HG03139 (cell line): ENCODE measurements at regions not wholly inside any gene's neighbourhood (a gene's known extent, or its start where the extent isn't known, plus 50 kb on each side); places are given as distances from the start of the nearest gene placed in this dataset.
"Not testable (repeated sequence)": the region's sequence is repeated elsewhere in the genome, so short reads cannot be mapped to it uniquely, and the experiment has no call there.

Experiments used
- ATAC-seq: cut with Tn5 transposase; IDR thresholded peaks from one replicate; pipeline ENCODE4 v1.9.1; 2021; ENCODE audit not compliant: unreplicated experiment

- no peak for ATAC-seq
Measured at GRCh38 chr1:10910681-10911489, 101.6 kb upstream of the TARDBP start.

DNA sequence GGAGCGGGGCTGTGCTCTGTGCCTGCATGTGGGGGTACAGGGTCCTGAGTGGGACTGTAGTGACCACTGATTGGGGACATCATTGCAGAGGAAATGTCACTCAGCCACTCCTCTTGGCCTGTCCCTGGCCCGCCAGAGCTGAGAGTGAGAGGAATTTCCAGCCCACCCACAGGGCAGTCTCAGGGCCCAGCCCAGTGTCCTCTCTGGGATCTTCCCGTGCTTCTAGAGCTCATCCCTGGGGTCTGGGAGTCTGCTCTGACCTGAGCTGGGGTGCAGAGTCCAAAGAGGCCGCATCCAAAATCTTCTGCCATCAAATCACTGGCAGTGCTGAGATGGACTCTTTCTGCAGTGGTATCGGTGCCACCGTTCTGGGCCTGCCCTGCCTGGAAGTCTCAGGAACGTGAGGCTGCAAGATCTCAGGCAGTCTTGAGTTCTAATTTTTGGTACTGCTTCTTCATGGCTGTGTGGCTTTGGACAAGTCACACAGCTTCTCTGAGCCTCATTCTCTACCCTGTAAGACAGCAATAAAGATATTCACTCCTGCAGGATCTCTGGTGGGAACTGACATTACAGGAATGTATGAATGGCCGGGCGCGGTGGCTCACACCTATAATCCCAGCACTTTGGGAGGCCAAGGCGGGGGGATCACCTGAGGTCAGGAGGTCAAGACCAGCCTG lies 100.8 kb upstream of the TARDBP start:
- no peak for ATAC-seq

- no peak for ATAC-seq
Measured at GRCh38 chr1:10912441-10912840, 100.0 kb upstream of the TARDBP start.

- ATAC-seq = no peak
Measured at GRCh38 chr1:10914056-10914455, 98.4 kb upstream of the TARDBP start.

DNA sequence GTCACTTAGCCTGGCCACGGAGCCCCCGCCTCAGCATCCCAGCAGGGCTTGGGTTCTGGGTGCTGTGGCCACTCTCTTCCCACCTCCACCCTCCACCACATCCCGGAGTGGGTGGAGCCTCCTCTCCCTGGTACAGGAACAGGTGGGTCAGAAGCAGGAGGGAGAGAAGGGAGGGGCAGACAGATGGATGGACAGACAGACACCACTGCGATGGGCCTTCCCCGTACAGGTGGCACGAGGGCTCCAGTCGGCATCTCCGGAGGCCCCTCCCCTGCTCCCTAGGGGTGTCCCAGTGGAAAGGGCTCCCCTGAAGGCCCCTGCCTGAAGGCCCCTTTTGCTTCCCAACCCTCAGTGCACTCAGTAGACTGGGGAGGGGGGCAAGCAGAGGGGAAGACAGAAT lies 96.9 kb upstream of the TARDBP start:
- ATAC-seq = no peak

- no peak for ATAC-seq
Measured at GRCh38 chr1:10916311-10916710, 96.1 kb upstream of the TARDBP start.

GRCh38 chr1:10916991-10917390 lies 95.5 kb upstream of the TARDBP start:
- no peak for ATAC-seq

DNA sequence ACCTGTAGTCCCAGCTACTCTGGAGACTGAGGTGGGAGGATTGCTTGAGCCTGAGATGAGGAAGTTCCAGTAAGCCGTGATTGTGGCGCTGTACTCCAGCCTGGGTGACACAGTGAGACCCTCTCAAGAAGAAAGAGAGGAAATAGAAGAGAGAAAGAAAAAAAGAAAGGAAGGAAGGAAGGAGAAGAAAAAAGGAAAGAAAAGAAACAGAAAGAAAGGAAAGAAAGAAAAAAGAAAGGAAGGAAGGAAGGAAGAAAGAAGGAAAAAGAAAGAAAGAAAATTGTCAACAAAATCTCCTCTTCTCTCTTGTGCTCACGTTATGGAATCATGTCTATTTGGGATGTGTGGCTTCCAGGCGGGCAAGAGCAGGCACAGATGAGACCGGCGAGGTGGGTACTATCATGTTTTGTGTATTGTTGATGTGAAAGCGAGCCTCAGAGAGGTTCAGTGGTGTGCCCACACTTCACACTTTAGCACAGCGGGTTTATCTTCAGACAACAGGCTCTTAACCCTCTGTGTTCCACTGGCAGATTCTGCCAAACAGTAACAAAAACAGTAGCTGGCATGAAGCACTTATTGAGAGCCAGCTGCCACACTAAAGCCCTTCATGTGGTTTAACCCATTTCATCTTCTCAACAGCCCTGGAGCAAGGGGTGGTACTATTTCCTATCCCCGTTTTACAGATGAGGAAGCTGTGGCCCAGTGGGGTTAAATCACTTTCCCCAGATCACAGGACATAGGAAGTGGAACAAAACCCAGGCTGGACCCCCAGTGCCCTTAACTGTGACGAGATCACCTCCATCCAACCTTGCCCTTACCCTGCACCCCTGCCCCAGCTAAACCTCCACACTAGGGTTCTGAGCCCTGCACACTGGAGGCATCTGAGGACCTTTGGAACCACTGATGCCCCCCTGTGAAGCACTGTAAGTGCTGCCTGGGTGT lies 94.7 kb upstream of the TARDBP start:
- ATAC-seq = no peak

GRCh38 chr1:10918531-10918930 lies 93.9 kb upstream of the TARDBP start:
- no peak for ATAC-seq

DNA sequence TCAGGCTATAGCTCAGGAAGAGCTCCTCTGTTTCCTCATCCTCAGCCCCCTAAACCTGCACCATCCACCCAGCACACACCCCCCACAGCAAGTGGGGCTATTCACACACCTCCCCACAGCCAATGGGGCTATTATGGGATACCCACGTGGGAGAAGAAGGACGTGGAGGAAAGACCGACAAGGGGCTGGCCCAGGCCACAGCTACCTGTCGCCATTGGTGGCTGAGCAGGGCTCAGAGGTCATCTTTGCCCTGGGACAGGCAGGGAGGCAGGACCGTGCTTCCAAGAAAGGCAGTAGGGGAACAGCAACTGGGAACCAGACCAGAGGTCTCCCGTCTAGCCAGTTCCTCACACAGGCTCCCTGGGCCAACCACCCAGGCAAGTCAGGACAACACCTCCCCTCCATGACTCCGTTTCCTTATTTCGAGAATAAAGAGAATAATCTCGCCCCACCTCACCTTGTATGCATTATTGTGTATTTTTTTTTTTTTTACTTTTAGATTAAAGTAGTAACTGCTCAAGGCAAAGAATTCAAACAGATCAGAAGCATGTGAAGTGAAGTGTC lies 92.3 kb upstream of the TARDBP start:
- ATAC-seq = no peak

DNA sequence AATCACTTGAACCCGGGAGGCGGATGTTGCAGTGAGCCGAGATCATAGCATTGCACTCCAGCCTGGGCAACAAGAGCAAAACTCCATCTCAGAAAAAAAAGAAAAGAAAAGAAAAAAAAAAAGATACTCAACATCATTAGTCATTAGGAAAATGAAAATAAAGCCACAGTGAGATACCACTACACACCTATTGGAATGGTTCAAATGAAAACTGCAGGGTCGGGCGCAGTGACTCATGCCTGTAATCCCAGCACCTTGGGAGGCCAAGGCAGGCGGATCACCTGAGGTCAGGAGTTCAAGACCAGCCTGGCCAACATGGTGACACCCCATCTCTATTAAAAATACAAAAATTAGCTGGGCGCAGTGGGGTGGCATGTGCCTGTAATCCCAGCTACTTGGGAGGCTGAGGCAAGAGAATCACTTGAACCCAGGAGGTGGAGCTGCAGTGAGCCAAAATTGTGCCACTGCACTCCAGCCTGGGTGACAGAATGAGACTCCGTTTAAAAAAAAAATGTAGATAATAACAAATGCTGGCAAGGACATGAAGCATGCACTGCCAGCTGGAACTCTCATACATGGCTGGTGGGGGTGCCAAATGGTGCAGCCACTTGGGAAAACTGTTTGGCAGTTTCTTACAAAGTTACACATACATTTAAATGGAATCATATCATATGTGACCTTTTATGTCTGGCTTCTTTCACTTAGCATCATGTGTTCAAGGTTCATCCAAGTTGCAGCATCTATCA lies 90.0 kb upstream of the TARDBP start:
- ATAC-seq = not testable (repeated sequence)

GRCh38 chr1:10924030-10924429 lies 88.4 kb upstream of the TARDBP start:
- ATAC-seq = no peak

DNA sequence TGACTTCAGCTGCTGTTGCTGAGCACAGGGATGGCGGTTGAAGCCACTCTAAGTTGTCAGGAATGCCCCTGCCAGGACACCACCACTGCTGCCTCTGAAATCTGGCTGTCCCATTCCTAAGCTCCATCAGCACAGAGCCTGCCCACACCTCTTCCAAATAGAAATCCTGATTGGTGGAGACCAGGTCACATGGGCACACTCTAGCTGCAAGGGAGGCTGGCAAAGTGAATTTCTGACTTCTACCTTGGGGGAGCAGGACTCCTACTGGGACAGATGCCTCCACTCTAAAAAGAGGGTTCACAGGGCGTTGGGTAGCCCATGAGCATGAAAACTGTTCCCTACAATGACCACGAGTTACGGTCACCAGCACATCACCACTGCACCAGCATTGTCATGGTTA lies 83.8 kb upstream of the TARDBP start:
- ATAC-seq = no peak

DNA sequence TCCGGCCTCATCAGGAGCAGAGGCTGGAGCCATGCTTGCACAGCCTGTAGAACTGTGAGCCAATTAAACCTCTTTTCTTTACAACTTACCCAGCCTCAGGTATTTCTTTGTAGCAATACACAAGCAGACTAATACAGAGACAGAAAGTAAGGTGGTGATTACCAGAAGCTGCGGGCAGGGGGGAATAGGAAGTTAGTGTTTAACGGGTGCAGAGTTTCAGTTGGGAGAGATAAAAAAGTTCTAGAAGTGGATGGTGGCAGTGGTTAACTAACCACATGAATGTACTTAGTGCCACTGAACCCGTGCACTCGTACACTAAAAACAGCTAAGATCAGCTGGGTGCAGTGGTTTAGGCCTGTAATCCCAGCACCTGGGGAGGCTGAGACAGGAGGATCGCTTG lies 80.4 kb upstream of the TARDBP start:
- no peak for ATAC-seq

- ATAC-seq = no peak
Measured at GRCh38 chr1:10934150-10934818, 78.2 kb upstream of the TARDBP start.

- ATAC-seq = no peak
Measured at GRCh38 chr1:10935246-10935645, 77.2 kb upstream of the TARDBP start.

DNA sequence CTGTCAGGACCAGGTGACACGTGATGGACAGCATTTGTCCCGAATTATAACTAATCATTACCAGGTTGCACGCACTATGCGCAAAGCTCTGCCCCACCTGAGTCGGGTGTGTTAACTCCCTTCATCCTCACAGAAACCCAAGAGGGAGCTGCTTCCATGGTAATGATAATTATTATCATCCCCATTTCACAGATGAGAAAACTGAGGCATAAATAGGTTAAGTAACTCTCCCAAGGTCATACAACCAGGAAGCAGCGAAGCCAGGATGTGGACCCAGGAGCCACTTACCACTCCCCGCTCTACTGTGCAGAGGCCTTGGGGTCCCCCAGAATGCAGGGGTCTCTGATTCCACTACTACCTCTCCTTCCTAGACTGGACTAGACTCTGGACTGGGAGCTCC lies 76.7 kb upstream of the TARDBP start:
- no peak for ATAC-seq

- ATAC-seq = no peak
Measured at GRCh38 chr1:10936998-10937901, 75.2 kb upstream of the TARDBP start.
